ENCODE measurements at regions not wholly inside any gene's neighbourhood (a gene's known extent, or its start where the extent isn't known, plus 50 kb on each side); places are given as distances from the start of the nearest gene placed in this dataset.

DNA sequence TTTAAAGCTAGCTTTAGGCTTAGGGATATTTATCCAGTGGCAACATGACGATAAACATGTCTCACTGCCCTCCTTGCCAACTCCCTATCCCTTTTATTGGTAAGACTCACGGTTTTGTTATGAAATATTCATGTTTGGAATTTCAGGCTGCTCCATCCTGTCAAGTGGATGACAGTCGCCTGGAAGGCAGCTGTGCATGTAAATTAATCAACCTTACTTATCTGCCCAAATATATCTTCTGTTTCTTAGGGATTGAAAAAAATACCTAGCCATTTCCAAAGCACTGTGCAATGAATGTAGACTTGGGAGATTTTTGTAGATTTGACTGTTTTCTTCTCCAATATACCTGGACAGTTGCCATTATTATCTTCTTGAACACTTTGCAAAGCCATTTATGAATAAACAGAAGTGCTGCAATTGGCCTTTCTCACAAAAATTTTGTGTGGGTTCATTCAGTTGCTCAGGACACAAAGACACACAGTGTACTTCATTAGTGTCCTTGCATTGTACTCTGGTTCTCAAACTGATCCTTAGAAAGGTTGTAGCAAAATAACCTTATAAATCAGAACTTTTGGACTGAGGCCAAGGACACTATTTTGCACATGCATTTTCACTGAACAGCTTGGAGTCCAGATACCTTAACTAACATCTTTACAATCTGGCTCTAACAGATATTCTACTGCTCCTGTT, 889.4 kb upstream of the SEMA6A start:
- peak; percentile 19 for DNase-seq (ENCODE audit: low read depth)
- H3K4me3 ChIP-seq (replicated peaks; ENCODE audit: low read depth, low read length) = no peak overlapping the region
- TF ChIP-seq, protein P1, sequence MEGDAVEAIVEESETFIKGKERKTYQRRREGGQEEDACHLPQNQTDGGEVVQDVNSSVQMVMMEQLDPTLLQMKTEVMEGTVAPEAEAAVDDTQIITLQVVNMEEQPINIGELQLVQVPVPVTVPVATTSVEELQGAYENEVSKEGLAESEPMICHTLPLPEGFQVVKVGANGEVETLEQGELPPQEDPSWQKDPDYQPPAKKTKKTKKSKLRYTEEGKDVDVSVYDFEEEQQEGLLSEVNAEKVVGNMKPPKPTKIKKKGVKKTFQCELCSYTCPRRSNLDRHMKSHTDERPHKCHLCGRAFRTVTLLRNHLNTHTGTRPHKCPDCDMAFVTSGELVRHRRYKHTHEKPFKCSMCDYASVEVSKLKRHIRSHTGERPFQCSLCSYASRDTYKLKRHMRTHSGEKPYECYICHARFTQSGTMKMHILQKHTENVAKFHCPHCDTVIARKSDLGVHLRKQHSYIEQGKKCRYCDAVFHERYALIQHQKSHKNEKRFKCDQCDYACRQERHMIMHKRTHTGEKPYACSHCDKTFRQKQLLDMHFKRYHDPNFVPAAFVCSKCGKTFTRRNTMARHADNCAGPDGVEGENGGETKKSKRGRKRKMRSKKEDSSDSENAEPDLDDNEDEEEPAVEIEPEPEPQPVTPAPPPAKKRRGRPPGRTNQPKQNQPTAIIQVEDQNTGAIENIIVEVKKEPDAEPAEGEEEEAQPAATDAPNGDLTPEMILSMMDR (IDR thresholded peaks at IDR 0.05; ENCODE audit: low read length, missing control alignments) = no peak

DNA sequence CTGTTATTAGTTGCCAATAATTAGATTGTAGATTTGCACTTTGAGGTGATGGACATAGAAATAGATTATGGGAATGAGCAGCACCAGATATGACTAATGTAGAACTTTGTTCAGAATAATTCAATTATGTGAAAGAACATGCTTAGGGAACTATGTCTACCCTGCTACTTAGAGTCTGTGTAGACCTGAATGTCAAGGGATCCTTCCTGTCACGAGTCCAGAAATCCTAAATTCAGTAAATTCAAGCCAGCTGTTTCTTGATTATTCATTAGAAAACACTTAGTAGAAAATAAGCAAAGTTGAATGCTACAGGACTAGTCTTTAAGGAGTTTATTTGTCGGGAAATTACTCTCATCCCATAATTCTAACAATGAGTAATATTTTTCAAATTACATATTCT, 887.3 kb upstream of the SEMA6A start:
- TF ChIP-seq, protein P1 (IDR thresholded peaks at IDR 0.05; ENCODE audit: low read length, missing control alignments) = no peak
- no peak overlapping the region for H3K4me3 ChIP-seq (replicated peaks; ENCODE audit: low read depth, low read length)
- DNase-seq (ENCODE audit: low read depth) = no peak

DNA sequence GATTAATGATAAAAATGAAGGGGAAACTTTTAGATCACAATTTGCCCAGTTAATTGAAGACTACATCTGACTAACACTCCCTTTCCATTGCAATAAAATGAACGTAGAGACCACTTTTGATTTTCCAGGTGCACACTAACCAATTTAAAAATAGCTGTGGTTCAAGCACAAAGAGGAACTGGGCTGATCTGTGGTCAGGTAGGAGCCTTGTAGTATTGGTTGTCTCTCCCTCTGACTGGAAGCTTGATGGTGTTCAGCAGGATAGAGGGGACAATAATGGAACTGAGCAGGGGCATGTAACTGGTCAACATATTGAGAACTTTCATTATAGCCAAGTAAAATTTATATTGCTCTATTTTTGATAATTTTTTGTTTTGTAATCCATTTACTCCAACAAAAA, 886.8 kb upstream of the SEMA6A start:
- TF ChIP-seq, protein P1 (IDR thresholded peaks at IDR 0.05; ENCODE audit: low read length, missing control alignments) = no peak
- DNase-seq (ENCODE audit: low read depth) = no peak
- no peak overlapping the region for H3K4me3 ChIP-seq (replicated peaks; ENCODE audit: low read depth, low read length)

DNA sequence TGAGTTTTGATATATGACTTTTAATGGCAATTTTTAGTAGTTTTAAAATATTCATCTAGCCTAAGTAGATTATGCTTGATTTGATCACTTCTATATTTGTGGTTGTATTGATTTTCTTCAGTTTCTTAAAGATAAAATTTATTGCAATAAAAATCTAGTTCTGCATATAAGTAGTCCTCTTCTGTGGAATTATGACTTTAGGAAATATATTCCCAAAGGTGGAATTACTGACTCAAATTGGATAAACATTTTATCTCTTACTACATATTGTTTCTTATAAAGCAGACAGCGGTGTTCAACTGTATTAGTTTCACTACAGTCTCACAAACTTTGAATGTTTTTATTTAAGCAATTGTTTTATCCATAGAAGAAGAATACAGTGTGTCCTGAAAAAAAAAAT, 883.0 kb upstream of the SEMA6A start:
- H3K4me3 ChIP-seq (replicated peaks; ENCODE audit: low read depth, low read length) = no peak overlapping the region
- TF ChIP-seq, protein P1 (IDR thresholded peaks at IDR 0.05; ENCODE audit: low read length, missing control alignments) = no peak
- no peak for DNase-seq (ENCODE audit: low read depth)

- H3K4me3 ChIP-seq (replicated peaks; ENCODE audit: low read depth, low read length) = no peak overlapping the region
- TF ChIP-seq, protein P1 (IDR thresholded peaks at IDR 0.05; ENCODE audit: low read length, missing control alignments) = no peak
- DNase-seq (ENCODE audit: low read depth) = no peak
Observed at GRCh38 chr5:117456866-117457470, 882.3 kb upstream of the SEMA6A start.

DNA sequence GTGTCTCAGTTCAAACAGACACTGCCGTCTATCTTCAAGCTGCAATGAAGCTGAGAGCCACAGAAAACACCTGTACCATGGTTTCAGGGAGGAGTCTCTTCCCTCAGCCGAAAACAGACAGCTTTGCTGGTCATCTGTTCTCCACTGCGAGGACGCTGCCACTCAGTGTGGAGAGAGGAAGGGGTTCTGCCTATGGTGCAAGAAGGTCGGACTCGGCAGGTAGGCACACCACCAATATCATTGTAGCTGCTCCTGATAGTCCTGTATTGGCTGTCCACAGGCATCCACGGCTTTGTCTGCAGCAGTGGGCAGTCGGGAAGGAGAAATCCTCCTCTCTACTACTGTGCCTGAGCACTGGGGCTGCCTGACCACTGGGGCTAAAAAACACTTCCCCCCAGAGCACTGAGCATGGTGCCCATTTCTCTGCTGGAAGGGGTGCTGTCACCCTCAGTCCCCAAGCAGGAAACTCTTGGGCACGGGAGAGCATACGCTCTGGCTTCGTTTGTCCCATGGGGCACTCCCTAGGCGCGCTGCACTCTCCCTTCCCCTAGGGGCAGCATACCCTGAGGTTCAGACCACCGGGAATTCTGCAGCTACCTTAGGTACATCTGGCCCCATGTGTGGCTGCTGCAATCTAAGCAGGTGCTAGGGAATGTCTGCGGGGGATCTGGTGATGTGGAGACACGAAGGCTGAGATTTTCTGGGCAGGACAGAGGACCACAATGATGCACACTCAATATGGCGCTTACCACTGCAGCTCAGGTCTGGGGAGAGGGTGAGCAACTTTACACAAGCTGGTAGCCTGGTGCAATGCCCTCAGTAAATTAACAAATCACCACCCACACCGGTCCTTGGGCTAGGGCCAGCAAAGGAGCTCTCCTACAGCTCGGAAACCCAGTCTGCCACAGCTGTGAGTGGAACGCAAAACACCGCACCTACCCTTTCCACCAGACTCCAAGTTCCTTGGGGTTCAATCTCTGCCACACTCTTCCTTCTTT, 880.9 kb upstream of the SEMA6A start:
- no peak overlapping the region for H3K4me3 ChIP-seq (replicated peaks; ENCODE audit: low read depth, low read length)
- TF ChIP-seq, protein P1 (IDR thresholded peaks at IDR 0.05; ENCODE audit: low read length, missing control alignments) = peak; percentile 20
- DNase-seq (ENCODE audit: low read depth) = no peak
